Stimulated activated CD4-positive, alpha-beta T cell treated with anti-CD3 and anti-CD28 coated beads, Interleukin-15, amount 100 ng/mL, for 48 hours (primary cell): ENCODE measurements at regions not wholly inside any gene's neighbourhood (a gene's known extent, or its start where the extent isn't known, plus 50 kb on each side); places are given as distances from the start of the nearest gene placed in this dataset.
"Not testable (repeated sequence)": the region's sequence is repeated elsewhere in the genome, so short reads cannot be mapped to it uniquely, and the experiment has no call there.

Experiments used
- DNase-seq, 2 donors: peaks; one replicate each; pipeline ENCODE4 v3.0.0-alpha.2; 2020; ENCODE audit warnings: low read depth in 2 of 2

DNA sequence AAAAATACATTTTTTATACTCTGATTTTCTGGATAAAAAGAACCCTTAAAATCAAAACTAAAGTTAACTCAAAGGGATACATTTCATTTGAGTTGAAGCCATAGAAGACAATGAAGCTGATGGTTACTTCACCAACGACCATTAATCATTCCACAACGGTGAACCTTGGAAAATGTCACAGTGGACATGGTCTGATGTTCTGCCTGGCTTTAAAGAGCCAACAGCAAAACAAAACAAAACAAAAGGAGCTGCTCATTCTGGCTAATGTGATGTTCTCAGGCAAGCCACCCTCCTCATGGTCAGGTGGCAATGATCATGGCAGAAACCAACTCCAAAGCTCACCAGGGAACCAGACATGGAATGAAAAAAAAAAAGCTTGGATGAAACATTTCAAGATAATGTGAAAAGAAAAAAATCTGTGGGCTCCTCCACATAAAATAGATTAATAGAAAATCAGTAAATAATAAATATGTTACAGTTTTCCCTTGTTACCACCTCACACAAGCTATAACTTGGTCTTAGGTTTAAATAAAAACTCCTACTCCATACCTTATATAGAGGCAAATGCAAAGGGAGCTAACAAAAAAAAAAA, 90.1 kb upstream of the SERTAD2 start:
- DNase-seq: no peak

DNA sequence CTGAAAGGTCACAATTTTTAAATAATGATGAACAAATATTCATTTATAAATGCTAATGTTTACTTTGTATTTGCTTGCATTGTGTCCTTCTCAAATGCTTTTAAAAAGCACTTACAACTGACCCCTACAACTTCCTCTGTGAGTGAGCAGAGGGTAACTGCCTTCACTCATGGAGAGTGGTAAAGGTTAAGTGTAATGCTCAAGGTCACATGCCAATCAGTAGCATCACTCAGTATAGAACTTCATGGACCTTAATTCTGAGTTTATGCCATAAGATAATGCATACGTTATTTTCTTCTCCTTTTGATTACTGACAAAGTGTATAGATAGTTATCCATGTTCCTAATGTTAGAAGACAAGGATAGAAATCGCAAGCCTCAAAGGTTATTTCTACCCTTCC, 91.8 kb upstream of the SERTAD2 start:
- DNase-seq: no peak

DNA sequence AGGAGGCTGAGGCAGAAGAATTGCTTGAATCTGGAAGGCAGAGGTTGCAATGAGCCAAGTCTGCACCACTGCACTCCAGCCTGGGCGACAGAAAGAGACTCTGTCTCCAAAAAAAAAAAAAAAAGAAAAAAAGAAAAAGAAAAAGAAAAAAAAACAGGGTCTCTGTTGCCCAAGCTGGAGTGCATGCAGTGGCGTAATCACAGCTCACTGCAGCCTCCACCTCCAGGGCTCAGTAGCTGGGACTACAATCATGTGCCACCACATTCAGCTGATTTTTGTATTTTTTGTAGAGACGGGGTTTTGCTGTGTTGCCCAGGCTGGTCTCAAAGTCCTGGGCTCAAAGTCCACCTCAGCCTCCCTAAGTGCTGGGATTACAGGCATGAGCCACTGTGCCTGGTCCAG, 94.0 kb upstream of the SERTAD2 start:
- not testable (repeated sequence) for DNase-seq

DNA sequence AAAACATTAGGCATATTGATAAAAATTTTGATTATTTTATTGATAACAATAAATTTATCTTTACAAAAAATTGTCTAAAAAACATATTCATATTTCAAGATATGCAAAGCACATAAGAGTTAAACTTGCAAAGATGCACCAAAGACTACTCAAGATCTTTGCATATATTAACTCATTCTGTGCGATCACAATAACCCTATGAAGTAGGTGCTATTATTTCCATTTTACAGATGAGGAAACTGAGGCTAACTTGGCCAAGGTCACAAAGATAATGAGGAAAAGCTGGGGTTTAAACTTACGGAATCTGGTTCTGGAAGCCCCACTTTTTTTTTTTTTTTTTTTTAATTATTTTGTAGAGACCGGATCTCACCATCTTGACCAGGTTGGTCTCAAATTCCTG, 94.4 kb upstream of the SERTAD2 start:
- DNase-seq: no peak

DNA sequence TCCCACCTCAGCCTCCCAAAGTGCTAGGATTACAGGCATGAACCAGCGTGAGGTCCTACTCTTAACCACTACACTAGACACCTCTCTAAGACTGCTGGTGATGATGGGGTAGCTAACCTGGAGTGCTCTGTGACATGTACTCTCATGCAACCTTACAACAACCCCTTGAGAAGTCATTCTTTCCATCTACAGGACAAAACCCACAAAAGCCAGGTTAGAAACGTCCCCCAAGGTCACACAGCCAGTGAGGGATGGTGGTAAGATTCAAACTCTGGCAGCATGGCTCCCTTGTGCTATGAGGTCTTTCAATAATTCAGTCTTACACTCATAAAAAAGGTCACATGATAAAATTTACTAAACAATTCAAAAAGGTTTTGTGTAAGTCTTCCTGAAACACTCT, 94.8 kb upstream of the SERTAD2 start:
- DNase-seq: peak in 1 of 2 donors; percentile 15

DNA sequence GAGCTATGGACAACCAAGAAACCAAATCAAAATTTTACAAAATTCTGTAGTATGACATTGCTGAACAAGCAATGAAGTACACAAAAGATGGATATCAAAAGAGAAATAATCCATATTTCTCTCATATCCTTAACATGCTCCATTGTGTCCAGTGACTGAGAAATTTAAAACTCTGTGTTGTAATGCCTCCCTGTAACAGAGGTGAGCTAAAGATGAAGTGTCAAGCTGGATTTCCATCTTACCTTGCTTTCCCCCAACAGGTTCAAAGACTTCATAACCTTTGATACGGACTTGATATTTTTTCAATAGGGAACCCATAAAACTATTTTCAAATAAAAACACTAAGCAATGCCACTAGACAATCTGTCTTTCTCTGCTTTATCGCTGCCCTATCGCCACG, 95.7 kb upstream of the SERTAD2 start:
- DNase-seq: no peak

DNA sequence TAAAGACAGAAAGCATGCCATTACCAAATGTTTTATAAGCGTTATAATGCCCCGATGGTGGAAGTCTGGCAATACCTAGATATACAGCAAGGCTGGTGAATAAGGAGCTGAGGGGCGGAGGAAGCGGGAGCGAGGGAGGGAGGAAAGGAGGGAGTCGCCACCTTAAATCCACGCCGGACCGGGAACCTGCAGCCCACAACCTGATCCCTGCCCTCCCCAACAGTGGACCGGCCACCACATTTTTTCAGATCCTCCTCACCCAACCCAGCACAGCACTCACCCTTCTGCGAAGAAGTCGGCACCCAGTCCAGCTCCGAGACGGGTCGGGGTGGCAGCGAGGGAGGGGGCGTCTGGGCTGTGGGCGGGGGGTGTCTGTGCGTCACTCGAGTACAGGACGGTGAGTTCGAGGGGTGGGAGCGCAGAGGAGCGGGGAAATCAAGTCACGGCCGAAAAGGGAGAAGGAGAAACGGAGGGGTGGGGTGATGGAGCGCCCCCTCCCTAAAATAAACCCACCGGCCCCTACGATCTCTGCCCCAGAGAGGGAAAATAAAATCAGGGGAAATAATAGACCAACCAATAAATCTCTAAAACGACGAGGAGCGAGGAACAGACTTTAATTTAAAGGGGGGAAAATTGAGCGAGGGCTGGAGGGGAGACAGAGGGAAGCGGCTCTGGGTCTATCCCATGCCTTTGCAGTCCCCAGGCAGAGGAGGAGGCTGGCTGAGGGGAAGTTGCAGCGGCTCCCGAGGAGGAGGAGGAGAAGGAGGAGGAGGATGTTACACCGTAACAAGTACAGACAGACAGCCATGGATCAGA, 96.5 kb upstream of the SERTAD2 start:
- peak; percentile 8 to 22 for DNase-seq

DNA sequence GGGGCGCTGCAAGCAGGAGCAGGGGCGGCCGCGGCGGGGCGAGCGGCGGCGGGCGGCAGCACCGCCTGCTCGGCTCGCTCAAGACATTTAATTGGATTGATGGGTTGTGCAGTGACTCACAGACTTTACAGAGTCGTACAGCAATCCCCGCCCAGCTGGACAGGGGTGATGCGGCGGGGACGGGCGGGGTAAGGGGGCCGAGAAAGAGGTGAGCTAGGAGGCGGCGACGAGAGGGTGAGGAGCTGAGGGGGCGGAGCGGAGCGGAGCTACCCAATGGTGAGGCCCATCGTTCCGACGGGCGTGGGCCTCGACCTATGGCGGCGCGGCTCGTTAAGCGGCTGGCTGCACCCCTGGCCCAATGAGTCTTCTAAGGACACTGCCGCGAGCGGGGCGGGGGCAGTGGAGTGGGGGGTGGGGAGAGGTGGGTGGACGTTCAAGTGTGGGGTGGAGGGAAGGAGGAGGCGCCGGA, 97.1 kb upstream of the SERTAD2 start:
- DNase-seq: peak; percentile 98

DNA sequence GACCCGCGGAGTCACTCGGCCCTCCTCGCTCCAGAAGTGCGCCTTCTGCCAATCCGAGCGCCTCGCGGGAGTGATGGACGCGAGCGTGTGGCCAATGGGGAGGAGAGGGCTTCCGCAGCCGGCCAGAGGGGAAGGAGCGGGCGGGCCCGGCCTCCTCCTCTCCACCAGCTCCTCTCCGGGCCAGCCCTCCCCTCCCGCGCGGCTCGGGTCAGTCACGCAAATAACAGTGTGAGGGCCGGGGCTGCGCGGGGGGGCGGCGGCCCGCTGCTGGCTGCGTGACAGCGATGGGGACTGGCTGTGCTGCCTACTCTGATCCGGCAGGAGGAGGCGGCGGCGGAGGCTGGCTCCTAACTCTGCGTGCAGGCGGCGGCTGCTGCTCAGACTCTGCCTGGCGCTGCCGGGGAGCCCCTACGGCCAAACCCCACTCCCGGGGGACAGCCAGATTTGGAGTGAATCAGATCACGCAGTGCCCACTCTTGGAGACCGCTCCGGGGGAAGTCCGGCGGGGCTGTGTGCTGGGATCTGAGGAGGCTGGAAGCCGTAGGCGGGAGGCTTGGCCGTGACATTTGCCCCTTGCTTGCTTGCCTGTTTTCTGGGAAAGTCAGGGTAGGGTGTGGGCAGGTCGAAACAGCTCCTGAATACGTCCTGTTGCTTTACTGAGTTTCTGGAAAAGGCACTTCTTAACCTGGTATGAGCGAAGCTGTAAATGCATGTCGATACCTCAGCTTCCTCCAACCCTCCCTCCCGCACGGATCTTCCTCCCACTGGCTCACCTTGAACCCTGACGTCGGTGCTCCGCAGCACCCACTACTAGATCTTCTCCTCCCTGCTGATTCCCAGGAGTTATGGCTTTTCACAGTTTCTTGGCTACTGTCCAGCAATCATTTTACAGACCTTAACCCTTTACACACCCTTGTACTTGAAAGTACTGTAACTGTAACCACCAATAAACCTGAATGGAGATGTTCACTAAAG, 97.9 kb upstream of the SERTAD2 start:
- DNase-seq: no peak

DNA sequence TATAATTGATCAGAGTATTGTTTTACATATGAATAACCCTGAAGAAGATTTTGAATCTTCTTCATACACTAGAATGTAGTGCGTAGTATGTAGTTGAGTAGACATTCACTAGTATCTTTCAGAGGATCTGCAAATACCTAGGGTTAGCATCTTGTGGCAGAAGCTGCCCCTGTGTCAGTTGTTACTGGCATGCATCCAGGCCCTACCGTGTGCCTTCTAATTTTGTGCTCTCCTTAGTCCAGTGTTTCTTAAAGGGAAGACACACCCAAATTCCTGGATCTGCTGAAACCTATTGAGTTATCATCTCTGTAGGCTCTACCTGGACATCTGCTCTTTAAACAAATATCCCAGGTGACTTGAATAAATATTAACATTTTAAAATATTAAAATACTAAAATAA, 99.7 kb upstream of the SERTAD2 start:
- no peak for DNase-seq

DNA sequence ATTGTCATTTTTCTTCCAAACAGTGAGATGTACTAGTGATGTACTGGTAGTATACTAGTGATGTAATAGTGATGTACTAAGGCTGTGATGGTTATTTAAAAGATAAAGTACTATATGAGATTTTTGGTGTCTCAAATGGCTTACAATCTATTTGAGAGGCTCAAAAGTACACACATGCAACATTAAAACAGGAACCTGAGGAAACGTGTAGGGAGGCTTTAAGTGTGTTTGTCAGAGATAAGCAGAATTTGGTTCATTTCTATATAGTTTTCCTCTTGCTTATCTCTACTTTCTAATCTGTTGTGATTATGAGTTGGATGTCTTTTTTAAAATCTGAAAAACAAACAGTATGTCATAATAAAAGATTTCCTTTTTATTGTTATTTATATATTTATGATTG, 100.9 kb upstream of the SERTAD2 start:
- no peak for DNase-seq

DNA sequence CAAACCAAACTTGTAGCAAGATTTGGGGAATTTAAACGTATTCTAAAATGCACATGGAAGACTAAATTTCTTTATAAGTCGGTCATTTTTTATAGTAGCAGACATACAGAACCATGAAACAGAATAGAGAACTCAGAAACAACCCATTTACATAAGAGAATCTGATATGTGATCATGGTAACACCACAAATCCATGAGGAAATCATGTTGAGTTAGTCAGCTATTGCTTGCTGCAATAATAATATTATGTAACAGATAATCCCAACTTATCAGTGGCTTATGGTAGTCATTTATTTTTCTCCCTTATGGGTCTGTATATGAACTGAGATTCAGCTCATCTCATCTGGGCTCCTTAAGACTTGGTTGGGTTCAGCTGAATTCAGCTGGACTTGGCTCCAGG, 103.4 kb upstream of the SERTAD2 start:
- DNase-seq: no peak

DNA sequence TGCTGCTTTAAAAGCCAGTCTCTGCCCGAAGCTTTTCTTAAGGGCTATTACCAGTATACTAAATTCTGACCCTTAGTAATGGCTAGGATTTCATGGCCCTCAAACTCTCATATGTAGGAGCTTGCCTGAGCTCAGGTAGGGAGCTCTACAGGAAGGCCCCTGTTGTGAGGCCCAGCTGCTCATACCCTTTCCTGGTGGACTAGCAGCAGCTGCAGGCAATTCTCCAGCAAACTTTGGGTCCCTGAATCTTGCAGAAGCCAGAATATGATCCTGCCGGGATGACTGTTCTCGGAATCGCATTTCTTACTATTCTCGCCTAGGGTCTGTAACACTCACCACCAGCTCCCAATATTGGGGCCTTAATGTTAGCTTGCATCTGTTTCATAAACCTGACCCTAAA, 106.4 kb upstream of the SERTAD2 start:
- DNase-seq: no peak

DNA sequence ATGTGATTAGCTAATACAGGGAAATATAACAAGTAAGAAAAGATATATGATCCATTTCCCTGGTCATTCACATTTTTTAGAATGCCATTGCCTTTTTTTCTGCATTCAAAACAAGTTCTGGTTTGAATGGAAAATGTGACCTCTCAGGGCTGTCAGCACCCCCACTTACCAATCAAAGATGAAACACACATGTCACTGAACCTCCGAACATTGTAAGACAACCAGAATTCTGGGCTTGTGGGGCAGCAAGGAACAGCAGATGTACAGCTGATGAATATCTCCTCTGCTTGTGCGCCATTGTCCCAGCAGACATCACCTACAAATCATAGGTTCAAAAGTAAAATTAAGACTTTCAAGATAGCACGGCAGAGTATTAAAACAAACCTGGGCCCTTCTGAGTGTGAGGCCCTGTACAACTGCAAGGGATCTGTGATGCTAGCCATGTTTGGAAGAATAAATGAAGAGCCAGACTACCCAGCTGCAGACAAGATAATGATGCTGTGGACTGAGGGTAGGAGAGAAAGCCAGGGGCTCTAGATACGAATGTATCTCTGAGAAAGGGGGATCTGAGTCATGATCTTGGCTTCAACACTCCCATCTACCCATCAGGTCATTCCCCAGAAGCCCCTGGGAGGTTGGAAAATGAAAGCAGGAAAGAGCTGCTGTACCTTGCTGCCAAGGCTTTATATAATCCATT, 108.7 kb upstream of the SERTAD2 start:
- no peak for DNase-seq

DNA sequence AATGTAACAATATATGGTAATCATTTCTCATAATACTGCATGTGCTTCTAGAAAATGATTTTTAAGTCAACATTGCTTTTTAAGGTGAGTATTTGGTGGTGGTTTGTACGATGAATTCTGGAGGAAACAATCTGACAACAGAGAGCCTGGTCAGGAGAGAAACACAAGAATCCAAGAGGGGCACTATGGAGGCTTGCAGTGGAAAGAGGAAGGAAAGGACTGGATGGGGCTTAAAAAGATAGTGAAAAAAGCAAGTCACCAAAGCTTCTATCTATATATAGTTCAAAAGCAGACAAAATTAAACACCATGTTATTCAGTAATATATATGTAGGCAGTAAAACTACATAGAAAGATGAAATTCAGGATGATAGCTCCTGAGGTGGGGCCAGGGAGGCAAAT, 109.4 kb upstream of the SERTAD2 start:
- DNase-seq: no peak

DNA sequence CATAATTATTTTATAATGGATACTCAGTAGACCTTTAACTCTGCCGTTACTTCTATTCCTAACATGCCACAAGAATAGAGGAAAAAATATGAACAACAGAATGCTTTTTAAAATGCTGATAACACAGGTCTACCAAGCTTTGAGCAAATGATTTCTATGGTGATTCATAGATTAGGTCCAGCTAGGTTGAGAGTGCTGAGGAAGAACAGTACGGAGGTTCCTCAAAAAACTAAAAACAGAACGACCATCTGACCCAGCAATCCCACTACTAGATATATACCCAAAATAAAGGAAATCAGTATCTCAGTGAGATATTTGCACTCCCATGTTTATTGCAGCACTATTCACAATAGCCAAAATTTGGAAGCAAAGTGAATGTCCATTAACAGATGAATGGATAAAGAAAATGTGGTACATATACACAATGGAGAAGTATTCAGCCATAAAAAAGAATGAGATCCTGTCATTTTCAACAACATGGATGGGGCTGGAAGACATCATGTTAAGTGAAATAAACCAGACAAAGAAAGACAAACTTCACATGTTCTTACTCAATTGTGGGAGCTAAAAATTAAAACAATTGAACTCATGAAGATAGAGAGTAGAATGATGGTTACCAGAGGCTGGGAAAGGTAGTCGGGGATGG, 111.6 kb upstream of the SERTAD2 start:
- DNase-seq: no peak

DNA sequence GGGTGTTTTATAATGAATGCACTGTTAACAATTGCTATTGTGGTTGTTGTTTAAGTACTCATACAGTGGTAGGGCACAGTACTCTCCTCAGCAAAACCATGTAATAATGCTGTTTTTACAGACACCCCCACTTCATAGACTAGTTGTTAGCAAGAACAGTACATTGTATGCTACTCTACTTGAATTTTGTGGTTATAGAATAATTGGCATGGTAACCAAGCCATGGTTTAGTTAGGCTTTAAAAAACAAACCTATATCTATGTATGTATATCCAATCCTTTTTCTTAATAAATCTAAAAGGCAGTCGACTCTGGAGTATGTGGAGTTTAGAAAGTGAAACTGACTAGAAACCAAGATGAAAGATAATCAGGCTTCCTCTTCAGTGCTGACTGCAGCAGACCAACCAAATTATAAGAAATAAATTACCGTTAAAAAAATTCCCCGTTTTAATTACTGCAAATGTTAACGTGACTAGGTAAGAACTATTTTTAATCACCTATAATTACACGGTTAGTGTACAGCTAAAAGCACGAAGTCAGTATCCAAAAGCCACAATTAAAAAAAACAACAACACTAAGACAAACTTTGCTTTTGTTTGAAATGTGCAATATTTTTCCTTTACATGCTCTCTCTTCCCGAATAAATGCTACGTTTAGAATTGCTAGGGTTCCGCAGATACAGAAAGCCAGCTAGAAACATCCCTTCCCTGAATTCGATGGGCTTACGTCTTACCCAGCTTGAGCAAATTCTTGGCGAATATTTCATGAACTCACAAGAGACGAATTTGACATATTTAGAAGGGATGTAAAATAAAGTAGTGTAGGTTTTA, 113.3 kb upstream of the SERTAD2 start:
- no peak for DNase-seq

DNA sequence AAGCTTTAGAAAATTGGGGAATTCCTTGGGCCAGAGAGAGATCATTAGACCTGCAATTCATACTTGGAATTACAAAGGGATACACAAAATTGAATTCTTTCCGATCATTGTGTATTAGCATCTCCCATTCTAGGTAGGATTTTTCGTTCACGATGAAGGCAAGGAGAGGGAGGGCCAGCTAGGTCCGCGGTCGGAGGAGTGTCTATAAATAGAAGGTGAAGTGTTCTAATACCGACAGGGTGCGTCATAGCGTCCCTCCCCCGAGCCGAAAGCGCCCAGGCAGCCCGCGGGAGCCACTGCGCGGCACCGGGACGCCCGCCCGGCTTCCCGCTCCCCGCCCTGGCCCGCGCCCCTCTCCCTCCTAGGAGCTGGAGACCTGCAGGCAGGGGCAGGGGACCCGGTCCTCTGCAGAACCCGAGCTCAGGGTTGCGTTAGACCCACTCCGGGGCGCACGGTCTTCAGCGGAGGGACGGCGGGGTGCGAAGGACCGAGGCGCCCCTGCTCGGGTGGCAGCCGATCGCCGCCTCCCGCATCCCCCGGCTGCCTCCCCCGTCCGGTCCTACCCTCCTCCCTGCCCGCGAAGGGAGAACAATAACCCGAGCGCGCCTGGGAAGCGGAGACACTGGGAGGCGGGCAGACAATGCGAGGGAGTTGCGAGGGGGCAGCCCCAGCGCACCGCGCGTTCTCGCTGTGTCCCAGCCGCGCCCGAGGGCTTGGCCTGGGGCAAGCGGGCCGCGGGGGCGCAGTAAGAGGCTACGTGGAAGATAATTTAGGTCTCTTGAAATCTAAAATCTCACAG, 114.2 kb upstream of the SERTAD2 start:
- DNase-seq: peak; percentile 56 to 64

DNA sequence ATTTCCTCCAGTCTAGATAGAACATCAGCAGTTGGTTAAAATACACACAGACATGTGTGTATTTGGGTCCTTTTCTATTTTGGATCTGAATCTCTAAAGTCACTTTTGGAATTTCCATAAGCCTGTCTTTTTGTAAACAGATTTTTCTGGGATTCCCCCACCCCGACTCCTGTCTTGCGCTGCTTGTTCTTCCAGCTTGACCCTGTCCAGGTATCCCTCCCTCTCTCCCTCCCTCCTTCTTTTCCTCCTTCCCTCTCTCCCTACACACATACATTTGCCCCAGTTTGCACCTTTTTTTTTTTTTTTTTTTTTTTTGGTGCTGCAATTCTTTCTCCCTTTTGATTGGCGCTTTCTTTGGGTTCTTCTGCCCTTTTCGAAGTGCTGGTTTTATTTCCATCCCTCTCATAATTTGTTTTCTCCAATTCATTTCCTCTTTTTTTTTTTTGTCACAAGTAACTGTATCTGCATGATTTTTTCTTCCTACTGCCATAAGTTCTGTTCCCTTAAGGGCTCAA, 114.8 kb upstream of the SERTAD2 start:
- no peak for DNase-seq
